Dermis microvascular lymphatic vessel endothelial cell (primary cell): ENCODE measurements at regions not wholly inside any gene's neighbourhood (a gene's known extent, or its start where the extent isn't known, plus 50 kb on each side); places are given as distances from the start of the nearest gene placed in this dataset.

Experiments used
- DNase-seq, 2 donors: peaks; one replicate each; pipeline versions ENCODE4 v3.0.0 to v3.0.0-alpha.2; 2010; ENCODE audit warnings: low read depth in 2 of 2

DNA sequence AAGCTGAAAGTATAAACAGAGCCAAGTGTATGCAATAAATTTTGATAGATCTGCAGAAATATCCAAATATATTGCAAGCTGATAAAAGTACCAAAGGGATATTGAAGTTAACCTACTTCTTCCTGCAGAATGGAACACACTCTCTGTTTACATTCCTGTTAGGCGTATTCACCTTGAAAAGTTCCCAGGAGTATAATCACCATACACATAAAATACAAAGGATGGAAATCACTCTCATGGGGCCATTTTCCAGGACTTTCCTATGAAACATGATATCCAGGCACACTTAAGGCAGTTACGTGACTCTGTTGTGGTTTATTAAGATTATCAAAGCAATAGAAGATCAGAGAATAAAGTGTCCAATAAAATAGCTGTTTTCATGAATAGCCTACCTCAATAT is 1142.3 kb downstream of the NLGN4X start:
- DNase-seq = no peak

DNA sequence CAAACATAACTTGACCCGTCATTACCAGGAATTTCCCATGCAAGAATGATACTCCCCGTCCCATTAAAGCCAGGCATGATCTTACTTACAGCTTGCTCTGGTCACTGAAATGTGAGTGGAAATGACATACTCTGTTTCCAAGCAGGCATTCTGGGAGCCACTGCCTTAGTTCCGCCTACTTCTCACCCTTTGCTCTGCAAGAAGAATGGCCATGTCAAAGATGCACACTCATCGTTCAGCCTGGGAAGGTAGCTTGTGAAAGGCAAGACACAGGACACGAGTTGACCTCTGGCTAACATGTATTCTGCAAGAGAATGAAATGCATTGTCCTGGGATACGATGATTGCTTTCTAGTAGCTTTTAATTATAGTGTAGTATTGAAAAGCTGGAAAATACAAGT is 1144.4 kb downstream of the NLGN4X start:
- no peak for DNase-seq

DNA sequence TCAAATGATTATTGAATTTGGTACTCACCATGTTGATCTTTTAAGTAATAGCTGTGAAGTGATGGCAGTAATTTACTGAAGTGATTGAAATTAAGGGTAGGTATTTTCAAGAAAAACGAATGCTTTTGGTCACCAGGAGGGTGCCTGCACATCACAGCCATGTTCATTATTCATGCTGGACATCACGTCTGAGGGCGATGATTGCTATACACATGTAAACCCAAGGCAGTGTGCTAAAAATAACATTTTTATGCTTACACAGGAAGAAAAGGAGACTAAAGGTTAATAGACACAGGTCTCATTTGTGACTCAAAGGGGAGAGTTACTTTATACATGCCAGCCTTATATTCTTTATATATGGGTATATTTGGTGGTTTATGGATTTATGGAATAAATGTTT is 1146.0 kb downstream of the NLGN4X start:
- DNase-seq = no peak

DNA sequence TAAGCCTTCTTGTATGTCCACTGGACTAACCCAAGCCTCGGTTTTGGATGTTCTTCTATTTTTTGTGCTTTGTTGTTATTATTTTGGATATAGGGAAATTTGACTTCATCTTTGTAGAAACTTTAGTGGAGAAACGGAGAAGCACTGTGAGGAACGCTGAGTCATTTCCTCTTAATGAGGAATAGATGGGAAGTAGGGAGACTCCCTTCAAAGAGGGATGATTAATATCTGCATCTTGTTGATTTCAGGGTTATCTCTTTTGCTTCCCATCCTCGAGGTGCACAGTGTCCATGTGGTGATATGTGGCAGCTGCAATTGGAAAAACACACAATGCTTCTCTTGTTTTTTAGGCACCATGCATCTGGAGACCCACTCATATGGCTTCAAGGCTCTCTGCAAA is 1147.9 kb downstream of the NLGN4X start:
- DNase-seq = no peak

DNA sequence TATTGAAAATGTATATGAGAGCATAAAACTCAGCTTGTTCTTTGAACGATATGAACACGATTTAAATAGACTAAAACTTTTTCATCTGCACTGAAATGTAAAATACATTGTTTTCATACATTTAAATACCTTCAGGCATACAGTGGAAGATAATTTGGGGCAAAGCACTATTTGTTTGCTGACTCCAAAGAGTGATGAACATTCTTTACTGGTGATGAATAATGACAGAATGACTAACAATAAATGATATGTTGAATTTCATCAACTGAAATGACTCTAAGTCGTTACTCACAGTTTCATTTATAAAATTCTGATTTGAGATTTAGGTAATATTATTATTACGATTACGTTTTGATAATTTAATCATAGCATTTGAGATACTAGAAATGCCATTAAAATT is 1160.1 kb downstream of the NLGN4X start:
- DNase-seq = no peak

DNA sequence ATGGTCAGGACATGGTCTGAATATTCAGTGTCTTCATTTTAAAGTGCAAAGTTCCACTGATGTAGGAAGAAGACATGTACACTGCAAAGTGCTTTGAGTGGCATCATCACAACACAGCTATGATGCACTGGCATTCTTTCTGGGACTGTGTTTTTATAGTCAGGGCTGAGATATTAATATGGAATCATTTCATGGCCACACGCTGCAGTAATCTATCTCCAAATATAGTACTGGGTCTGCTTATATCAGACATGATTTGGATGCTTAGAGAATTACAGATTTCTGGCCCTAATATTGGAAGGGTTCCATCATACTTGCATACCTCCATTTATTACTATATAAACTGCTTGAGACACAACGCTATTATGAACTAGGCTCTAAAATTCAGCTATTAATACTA is 1170.9 kb downstream of the NLGN4X start:
- DNase-seq = no peak

DNA sequence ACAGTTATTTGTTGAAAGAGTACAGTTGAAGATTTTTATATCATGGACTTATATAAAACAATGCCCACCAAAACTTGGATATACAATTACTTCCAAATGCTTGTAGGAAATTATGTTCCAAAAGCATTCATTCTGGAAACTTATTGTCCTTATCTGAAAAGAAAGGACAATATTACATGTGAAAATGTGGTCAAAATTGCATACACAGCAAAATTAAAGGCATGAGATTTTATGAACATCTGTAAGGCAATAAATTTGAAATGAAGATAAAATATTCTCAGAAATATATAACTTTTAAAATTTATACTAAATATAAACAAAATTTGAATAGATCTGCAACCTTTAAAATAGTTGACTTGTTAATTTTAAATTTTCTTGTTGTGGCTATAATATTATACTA is 1173.8 kb downstream of the NLGN4X start:
- DNase-seq = no peak

DNA sequence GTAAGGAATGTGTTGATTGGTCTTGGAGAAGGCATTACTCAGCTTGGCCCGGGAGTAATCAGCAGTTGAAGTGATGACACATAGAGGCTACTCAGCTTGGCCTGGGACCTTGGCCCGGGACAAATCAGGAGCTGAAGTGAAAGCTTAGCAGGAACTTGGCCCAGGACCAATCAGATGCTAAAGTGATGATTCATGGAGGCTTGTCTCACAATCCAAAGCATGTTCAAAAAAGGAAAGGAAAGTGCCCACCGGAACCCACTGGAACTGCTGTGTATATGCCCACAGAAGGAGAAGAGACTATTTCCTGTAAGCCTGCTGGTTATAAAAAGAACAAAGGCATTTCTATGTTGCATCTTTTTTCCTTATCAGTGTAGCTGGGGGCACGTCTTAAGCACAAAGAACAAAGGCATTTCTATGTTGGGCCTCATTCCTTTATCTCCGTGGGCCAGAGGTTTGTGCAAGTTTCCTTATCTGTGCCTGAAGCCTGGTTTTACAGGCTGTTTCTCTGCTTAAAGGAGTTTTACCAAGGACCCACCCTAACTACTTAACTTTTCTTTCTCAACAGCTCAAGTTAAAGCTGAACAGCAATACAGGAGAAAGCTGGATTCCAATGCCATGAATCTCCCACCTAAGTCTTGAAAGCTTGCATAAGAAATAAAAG is 1176.7 kb downstream of the NLGN4X start:
- peak in 1 of 2 donors; percentile 65 for DNase-seq

DNA sequence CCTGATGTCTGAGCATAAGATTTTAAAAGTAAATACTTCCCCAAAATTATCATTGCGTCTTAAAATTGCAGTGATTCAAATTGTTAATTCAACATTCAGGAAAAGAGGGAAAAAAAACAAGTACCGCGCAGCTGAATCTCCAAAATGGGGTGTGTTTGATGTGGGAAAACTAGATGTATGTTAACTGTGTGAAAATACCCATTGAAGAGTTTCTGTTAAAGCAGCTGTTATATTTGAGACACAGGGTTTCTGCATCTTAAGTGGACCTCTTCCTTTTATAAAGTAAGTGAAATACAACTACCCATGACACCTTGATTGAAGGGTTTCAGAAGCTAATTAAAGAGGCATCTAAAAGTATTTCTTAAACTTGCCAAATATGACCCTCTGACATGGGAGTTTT is 1186.1 kb downstream of the NLGN4X start:
- no peak for DNase-seq

DNA sequence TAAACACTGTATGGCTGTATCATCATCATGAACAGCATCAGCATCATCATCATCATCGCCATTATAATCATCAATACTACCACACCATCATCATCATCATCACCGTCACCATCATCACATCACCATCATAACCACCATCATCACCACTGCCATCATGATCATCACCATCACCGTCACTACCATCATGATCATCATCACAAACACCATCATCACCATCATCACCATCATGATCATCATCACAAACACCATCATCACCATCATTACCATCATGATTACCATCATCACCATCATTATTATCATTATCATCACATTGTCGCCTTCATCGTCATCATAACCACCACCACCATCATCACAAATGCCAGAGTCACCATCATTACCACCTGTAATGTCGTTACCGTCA is 1196.9 kb downstream of the NLGN4X start:
- no peak for DNase-seq

DNA sequence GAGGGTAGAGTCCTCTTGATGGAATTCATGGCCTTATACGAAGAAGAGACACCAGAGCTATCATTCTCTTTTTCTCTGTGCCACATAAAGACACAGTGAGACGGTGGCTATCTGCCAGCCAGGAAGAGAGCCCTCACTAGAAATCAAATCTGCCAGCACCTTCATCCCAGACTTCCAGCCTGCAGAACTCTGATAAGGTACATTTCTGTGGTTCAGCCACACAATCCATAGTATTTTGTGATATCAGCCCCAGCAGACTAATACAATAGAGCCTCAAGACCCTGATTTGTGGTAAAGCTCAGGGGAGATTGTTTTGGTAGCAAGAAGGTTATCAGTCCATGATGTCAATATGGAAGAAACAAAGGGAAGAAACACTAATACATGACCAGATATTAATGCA is 1213.2 kb downstream of the NLGN4X start:
- no peak for DNase-seq

DNA sequence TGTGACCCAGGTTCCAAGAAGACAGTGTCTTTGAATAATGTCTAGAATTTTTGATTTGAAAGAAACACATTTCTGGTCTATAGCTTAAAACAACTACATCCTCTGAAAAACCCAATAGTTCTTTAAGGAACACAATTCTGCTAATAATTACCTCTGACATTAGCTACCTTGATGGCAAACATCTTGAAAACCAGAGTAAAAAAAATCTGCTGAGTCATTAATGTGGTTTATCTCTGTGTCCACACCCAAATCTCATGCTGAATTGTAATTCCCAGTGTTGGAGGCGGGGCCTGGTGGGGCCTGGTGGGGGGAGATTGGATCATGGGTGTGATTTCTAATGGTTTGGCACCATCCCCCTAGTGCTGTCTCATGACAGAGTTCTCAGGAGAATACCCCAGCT is 1233.8 kb downstream of the NLGN4X start:
- DNase-seq = no peak

DNA sequence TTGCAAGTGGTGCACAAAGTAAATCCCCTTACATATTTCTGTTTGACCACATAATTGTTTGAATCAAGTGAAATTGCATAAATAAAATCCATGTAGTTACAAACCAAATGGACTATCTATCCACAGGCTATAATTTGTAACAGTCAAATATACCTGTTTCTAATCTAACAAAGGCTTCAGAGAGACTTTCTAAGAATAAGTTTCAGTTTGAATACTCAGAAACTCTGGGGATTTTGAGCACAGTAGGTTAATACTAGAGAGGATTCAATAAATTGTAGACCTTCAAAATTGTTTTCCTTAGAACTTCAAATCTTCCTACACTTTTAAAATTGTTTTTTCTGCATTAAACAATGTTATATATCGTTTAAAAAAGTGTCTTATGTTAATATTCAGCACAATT is 1250.1 kb downstream of the NLGN4X start:
- no peak for DNase-seq

DNA sequence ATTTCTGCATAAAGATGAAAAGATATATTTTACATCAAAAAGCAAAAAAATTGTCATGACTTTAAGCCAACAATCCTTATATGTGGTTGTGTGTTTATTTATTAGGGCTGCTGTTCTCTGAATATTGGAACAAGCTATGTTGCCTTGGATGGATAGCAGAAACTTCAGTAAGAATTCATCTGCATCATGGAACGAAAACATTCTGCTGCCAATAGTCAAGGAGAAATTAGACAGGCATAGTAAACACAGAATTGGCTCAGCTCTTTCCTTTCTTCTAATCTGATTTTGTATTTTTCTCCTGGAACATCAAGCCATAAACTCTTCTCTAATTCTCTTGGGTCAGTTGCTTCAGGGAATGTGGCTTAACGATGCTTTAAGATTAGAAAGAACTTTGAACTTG is 1257.0 kb downstream of the NLGN4X start:
- DNase-seq = no peak

DNA sequence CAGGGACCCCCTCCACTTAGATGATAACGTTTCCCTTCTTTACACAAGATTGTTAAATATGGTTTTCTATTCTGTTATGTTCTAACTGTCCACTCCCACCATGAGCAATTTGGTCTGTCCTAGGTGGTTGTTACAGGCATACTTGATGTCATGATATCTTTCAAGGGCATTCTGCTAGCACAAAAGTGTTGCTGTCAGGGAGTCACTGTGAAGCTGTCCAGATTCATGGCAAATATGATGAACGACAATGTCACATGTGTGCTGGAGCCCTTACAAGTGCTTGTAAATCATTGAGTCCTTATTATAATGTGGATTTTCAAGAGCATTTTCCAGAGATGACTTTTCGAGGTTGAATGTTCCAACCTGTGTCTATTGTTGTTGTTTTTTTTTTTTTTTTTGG is 1250.7 kb upstream of the PRKX start:
- no peak for DNase-seq

DNA sequence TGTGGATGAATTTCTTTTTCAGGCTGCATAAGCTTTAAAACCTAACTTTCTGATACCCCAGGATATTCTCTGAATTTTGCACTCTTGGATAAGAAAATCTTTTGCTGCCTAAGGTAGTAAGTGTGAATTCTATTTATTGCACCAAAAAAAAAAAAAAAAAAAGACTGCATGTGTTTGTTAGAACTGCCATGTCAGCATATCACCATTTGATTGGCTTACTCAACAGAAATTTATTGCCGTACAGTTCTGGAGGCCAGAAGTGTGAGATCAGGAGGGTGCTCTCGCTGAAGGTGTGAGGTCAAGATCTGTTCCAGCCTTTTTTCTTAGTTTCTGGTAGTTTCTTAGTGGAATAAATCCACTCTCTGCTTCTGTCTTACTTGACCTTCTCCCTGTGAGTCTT is 1250.0 kb upstream of the PRKX start:
- no peak for DNase-seq

DNA sequence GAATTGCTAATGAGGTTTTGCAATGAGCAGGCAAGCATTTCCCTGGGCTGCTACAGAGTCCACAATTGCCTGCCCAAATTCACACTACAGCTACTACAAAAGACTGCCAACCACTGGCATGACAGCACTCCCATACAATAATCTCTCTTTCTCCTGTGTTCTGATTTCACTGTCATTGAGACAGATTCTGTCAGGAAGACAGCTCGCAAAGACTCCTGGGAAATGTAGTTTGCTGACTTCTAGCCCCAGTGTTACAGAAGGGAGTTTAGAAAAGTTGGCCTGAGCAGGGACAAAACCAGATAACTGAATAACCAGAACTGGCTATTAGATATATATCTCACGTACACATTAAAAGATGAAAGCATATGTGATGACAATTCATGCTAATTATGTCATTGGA is 1231.3 kb upstream of the PRKX start:
- DNase-seq = no peak

DNA sequence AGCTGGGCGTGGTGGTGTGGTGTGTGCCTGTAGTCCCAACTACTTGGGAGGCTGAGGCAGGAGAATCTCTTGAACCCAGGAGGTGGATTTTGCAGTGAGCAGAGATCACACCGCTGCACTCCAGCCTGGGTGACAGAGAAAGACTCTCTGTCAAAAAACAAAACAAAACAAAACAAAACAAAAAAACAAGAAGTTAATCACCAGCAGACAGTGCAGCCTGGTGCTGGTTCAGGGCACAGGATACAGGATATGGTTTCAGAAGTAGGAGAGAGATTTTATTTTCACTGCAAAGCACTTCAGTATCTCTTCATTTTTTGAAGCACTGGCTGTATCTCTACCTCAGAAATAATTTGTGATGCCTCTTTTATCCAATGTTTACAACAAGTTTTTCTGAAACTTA is 1222.9 kb upstream of the PRKX start:
- DNase-seq = no peak

DNA sequence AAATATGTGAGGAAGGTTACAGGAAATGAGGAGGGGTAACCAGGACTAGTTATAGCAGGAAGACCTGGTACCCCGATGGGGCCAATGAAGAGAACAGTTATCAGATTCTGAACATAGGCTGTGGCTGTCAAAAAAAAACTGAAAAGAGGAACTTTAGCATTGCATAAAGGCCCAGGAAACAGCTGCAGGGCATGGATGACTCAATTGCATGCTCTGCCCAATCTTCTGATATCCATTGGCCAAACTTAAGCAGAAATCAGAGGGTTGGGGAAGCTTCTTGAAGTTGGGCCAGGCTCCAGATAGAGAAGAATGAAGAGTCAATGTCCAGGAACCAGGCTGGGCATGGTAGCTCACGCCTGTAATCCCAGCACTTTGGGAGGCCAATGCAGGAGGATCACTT is 1222.4 kb upstream of the PRKX start:
- no peak for DNase-seq

DNA sequence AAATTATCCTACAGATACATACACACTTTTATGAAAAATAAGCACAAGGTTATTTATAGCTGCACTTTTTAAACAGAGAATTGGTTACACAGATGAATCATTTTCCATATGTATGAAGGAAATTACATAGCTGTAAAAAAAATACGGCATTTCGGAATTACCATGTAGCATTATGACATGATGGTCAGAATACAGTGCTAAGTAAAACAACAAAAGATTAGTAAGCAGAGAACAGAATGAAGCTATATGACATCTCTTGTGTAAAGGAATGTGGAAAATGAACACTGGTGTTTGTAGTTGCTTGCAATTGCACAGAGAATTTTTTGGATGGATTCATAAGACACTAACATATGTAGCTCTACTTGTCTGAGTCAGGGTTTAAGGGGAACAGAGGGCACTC is 1222.0 kb upstream of the PRKX start:
- DNase-seq = no peak

DNA sequence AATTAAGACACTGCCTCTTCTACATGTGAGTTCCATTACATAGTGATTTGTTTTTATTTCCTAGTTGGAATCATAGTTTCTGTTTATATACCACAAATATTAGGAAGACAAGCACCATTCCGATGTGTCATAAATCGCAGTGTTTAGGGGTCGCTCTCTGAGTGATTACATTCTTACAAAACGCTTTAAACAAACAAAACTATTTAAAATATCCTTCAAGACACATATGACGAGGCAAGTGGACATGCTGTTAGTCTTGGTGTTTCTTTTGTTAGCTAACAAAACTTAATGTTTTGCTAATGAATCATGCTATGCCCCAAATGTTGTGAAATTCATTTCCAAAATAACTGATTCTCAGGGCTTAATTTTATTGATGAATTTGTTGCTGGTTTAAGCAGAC is 1219.3 kb upstream of the PRKX start:
- DNase-seq = no peak

DNA sequence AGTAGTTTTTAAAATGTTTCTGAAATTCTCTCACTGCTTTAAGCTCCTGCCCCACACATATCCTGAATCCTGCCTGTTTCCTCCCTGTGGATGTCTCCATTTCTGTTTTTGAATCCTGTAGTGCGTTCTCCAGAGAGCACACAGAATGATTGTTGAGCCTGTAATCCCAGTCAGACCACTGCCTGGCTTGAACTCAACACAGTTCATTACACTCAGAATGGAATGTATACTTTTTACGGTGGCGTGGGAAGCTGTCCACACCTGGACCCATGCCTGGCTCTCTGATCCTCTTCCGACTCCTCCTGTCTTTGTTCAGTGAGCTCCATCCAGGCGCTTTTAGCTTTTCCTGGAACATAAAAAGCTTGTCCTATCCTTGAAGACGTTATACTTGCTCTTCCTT is 1217.0 kb upstream of the PRKX start:
- DNase-seq = no peak

DNA sequence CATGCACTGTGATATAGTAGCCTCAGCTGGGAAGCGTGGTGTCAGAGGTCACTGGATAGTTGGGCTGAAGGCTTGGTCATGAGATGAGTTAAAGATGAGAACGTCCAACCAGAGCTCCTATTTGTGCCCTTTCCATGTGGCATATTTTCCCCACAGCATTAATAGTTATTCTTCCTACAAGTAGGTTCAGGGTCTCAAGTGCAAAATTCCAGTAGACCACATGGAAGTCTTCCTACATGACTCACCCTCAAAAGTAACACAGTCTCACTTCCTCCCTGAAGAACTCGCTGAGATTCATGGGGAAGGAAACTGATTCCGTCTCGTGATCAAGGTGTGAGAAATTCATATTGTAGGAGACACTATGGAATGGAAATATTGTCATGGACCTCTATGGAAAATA is 1212.5 kb upstream of the PRKX start:
- no peak for DNase-seq

DNA sequence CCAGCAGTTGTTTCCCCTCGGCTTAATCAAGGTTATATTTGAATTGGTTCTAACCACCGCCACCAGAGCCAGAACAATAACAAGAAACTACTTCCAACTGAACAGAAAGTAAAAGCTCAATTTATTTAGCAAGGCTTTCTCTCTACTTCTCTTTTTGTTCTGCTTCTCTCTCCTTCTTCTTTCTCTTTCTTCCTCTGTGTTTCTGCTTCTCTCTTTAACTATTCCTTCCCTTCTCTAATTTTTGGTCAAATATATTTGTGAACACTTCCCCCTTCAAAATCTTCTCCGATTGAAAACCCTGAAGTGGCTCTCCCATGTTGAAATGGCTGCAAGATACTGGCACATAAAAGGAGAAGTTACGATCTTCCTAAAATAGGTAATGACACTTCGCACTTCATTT is 1195.9 kb upstream of the PRKX start:
- DNase-seq = no peak
